ENCODE measurements at regions not wholly inside any gene's neighbourhood (a gene's known extent, or its start where the extent isn't known, plus 50 kb on each side); places are given as distances from the start of the nearest gene placed in this dataset.

DNA sequence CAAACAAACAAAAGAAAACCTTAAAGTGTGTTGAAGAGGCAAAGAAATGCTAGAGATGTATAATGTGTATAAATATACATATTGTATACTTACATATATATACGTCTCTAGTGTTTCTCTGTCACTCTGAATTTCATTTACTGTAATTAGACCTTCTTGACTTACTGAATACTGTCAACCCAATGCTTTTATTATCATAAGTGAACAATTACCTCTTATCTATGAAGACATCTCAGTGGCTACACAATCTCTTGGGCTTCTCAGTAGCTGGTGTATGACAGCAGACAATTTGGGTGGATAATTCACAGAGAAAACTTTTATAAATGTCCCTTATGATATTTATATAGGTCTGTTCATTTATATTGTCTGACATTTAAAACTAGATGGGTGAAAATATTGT lies 664.1 kb upstream of the ANO3 start:
- Mint-ChIP-seq H3K4me1 (no peaks in the 10 kb centered on the region), H3K36me3 (ENCODE audit: insufficient read depth) (no peaks in the 10 kb centered on the region), H3K27ac (ENCODE audit: low read depth) (no peak overlapping the region), H3K4me3 (no peak overlapping the region), H3K9me3 (peaks cover 32% of the 10 kb centered on the region), H3K27me3 (no peaks in the 10 kb centered on the region)
- no peak for DNase-seq (ENCODE audit: low spot score in 2 of 2)
- no peak for ATAC-seq (replicated peaks; ENCODE audit: extremely low read depth, poor library complexity, severe bottlenecking)

DNA sequence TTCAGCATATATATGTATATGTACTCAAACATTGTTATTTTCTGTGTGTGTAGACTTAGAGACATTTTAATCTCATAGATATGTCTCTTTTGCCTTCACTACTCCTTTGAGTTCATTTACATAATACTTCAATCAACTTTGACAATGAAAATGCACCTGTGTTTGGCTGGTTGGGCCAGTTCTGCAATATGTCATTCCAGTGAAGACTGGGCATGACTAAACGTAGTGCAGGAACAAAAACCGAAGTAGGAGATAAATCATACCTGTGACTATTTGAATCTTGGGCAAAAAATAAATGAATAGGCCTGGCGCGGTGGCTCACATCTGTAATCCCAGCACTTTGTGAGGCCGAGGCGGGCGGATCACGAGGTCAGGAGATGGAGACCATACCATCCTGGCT lies 640.0 kb upstream of the ANO3 start:
- Mint-ChIP-seq H3K9me3 (peaks cover 21% of the 10 kb centered on the region), H3K4me1 (no peaks in the 10 kb centered on the region), H3K27me3 (no peaks in the 10 kb centered on the region), H3K4me3 (no peak overlapping the region), H3K36me3 (ENCODE audit: insufficient read depth) (no peaks in the 10 kb centered on the region), H3K27ac (ENCODE audit: low read depth) (no peak overlapping the region)
- DNase-seq (ENCODE audit: low spot score in 2 of 2), result no peak
- ATAC-seq (replicated peaks; ENCODE audit: extremely low read depth, poor library complexity, severe bottlenecking), result no peak

DNA sequence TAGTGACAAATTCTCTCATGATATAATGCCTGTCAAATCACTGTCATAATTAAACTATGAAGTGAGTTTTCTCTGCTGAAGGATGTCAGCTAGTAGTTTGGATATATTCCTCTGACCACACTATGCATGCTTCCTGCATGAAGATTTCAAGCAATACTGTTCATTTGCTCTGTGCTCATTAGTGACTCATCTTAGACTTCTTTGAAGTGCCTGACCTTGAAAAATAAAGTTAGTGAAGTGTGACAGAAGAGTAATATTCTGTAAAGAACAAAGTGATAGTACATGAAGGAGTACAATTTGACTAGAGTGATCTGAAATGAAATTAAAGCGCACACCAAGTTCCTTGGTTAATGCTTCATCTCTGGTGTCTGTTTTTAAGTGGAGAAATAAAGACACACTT lies 629.5 kb upstream of the ANO3 start:
- Mint-ChIP-seq H3K27ac (ENCODE audit: low read depth) (no peak overlapping the region), H3K36me3 (ENCODE audit: insufficient read depth) (no peaks in the 10 kb centered on the region), H3K27me3 (no peaks in the 10 kb centered on the region), H3K4me3 (no peak overlapping the region), H3K4me1 (no peaks in the 10 kb centered on the region), H3K9me3 (peaks cover 14% of the 10 kb centered on the region)
- DNase-seq (ENCODE audit: low spot score in 2 of 2), result no peak
- ATAC-seq (replicated peaks; ENCODE audit: extremely low read depth, poor library complexity, severe bottlenecking), result no peak

DNA sequence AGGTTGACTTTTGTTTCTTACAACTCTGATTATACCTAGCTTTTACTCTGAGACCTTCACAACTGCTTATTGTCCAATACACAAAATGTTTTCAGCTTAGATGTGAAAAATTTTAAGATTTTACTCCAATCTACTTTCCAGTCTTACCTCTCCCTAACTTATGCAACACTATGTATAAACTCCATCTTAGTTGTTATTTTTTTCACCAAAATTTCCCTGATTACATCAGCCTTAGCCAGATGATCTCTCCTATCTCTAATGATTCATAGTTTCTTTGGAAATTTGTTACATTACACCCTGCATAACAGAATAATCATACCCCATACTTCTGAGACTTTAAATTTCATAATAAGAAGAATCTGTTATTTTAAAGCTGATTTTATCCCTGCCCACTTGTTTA lies 621.0 kb upstream of the ANO3 start:
- no peak overlapping the region for H3K27ac Mint-ChIP-seq (ENCODE audit: low read depth)
- ATAC-seq (replicated peaks; ENCODE audit: extremely low read depth, poor library complexity, severe bottlenecking) (no peak), DNase-seq (ENCODE audit: low spot score in 2 of 2) (no peak)
- no peak overlapping the region for H3K4me3 Mint-ChIP-seq
- H3K9me3 Mint-ChIP-seq, result peaks cover 28% of the 10 kb centered on the region
- H3K27me3 Mint-ChIP-seq, result no peaks in the 10 kb centered on the region
- H3K4me1 Mint-ChIP-seq, result no peaks in the 10 kb centered on the region
- H3K36me3 Mint-ChIP-seq (ENCODE audit: insufficient read depth), result no peaks in the 10 kb centered on the region

DNA sequence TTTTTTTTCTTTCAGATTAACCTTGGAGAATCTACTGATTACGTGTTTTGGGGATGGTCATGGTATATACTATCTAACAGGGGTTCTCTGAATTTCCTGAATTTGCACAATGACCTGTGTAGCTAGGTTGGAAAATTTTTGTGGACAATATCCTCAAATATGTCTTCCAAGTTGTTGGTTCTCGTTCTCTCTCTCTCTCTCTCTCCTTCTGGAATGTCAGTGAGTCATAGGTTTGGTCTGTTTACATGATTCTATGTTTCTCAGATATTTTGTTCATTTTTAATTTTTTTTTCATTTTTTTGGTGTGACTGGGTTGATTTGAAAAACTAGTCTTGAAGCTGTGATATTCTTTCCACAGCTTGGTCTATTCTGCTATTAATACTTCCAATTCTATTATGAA lies 604.0 kb upstream of the ANO3 start:
- DNase-seq (ENCODE audit: low spot score in 2 of 2) (no peak), ATAC-seq (replicated peaks; ENCODE audit: extremely low read depth, poor library complexity, severe bottlenecking) (no peak)
- H3K4me3 Mint-ChIP-seq, result no peak overlapping the region
- no peaks in the 10 kb centered on the region for H3K27me3 Mint-ChIP-seq
- H3K4me1 Mint-ChIP-seq, result no peaks in the 10 kb centered on the region
- H3K27ac Mint-ChIP-seq (ENCODE audit: low read depth), result no peak overlapping the region
- no peaks in the 10 kb centered on the region for H3K36me3 Mint-ChIP-seq (ENCODE audit: insufficient read depth)
- peaks cover 21% of the 10 kb centered on the region for H3K9me3 Mint-ChIP-seq

DNA sequence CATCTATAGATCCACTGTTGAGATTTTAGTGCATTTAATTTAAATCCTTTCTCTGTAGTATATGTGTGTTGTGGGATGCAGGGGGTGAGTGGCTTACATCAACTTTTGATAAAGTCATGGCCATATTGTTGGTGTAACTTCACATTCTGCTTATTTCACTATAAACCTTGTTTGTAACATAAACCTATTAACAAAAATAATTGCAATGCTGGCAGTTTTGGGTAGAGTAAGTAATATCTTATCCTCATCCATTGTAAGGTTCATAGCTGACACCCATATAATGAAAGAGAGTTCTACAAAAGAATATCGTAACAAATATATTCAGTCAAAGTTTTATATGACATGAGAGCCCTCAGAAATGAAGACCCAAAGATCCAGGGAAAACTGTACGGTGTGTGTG lies 601.7 kb upstream of the ANO3 start:
- DNase-seq (ENCODE audit: low spot score in 2 of 2), result no peak
- no peaks in the 10 kb centered on the region for H3K4me1 Mint-ChIP-seq
- H3K27me3 Mint-ChIP-seq, result no peaks in the 10 kb centered on the region
- no peak overlapping the region for H3K27ac Mint-ChIP-seq (ENCODE audit: low read depth)
- H3K36me3 Mint-ChIP-seq (ENCODE audit: insufficient read depth), result no peaks in the 10 kb centered on the region
- ATAC-seq (replicated peaks; ENCODE audit: extremely low read depth, poor library complexity, severe bottlenecking), result no peak
- peaks cover 15% of the 10 kb centered on the region for H3K9me3 Mint-ChIP-seq
- H3K4me3 Mint-ChIP-seq, result no peak overlapping the region

DNA sequence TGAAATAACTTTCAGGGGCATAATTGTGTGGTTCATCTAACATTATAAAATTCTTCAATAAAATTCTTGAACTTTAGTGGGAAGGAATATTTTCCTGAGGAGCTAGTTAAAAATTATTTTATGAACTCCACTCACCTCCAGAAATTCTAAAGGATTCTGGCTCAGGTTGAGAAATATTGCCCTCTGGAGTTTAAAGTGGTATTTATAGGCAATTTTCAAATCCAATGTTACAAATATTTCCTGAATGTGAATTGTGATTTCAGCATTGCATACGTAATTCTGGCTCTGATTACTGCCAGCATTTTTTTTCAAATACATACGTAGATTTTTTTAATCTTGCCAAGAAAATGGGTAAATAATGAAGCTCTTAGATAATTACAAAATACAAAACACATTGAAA lies 598.2 kb upstream of the ANO3 start:
- ATAC-seq (replicated peaks; ENCODE audit: extremely low read depth, poor library complexity, severe bottlenecking), result no peak
- no peaks in the 10 kb centered on the region for H3K36me3 Mint-ChIP-seq (ENCODE audit: insufficient read depth)

DNA sequence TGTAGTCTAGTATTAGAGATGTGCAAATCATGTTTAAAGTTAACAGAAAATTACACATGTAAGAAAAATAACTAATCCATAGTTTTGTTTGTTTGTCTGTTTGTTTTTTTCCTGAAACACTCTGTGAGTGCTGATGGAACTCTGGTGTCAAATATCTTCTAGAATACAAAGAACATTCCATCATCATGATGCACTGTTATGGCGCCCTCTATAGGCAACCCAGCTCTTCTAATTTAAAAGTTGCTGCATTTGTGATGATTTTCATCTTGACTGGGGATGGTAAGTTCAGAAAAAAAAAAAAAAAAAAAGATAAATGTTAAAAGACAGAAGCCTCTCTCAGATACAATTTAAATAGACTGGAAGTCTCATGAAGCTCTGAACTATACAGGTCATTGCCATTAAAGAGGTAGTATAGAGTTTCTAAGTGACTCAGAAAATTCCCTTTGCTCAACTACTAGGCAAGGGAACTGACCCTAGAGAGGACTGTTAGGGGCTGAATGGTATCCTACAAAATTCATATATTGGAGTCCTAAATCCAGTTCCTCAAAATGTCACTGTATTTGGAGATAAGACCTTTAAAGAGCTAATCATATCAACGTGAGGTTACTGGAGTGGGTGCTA lies 597.2 kb upstream of the ANO3 start:
- peaks cover 12% of the 10 kb centered on the region for H3K9me3 Mint-ChIP-seq
- no peaks in the 10 kb centered on the region for H3K27me3 Mint-ChIP-seq
- ATAC-seq (replicated peaks; ENCODE audit: extremely low read depth, poor library complexity, severe bottlenecking), result no peak
- DNase-seq (ENCODE audit: low spot score in 2 of 2), result no peak
- H3K36me3 Mint-ChIP-seq (ENCODE audit: insufficient read depth), result no peaks in the 10 kb centered on the region
- no peak overlapping the region for H3K4me3 Mint-ChIP-seq
- H3K4me1 Mint-ChIP-seq, result no peaks in the 10 kb centered on the region
- no peak overlapping the region for H3K27ac Mint-ChIP-seq (ENCODE audit: low read depth)

More for the DNA sequence above, 598.2 kb upstream of the ANO3 start:
- peaks cover 6% of the 10 kb centered on the region for H3K9me3 Mint-ChIP-seq
- no peak overlapping the region for H3K4me3 Mint-ChIP-seq
- H3K27me3 Mint-ChIP-seq, result no peaks in the 10 kb centered on the region
- H3K4me1 Mint-ChIP-seq, result no peaks in the 10 kb centered on the region
- no peak for DNase-seq (ENCODE audit: low spot score in 2 of 2)
- no peak overlapping the region for H3K27ac Mint-ChIP-seq (ENCODE audit: low read depth)

DNA sequence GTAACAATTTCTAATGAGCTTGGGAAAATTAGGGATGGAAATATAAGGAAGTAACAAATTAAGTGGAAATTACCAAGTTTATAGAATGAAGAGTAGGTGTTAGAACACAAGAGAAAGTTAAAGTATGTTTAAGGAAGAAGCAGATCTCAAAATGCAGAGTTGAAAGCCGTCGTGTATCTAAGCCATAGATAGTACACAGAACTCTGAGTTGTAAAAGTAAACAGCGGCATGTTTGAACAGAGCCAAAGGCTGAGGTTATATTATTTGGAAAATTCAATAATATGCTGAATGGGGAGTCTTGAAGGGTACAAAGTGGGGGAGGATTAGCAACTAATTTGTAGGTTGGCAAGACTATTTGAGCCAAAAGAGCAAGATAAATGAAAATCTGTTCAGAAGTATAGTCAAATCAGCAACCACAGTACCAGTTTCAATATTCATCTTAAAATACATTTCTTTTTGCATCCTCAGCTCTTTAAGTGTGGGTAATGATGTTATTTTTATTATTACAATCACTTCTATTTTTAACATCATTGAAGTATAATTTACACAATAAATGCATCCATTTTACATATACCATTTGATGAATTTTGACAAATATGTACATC lies 594.8 kb upstream of the ANO3 start:
- peaks cover 17% of the 10 kb centered on the region for H3K9me3 Mint-ChIP-seq
- H3K36me3 Mint-ChIP-seq (ENCODE audit: insufficient read depth), result no peaks in the 10 kb centered on the region
- no peaks in the 10 kb centered on the region for H3K4me1 Mint-ChIP-seq
- no peak for ATAC-seq (replicated peaks; ENCODE audit: extremely low read depth, poor library complexity, severe bottlenecking)
- H3K27ac Mint-ChIP-seq (ENCODE audit: low read depth), result no peak overlapping the region
- H3K4me3 Mint-ChIP-seq, result no peak overlapping the region
- H3K27me3 Mint-ChIP-seq, result no peaks in the 10 kb centered on the region
- no peak for DNase-seq (ENCODE audit: low spot score in 2 of 2)

DNA sequence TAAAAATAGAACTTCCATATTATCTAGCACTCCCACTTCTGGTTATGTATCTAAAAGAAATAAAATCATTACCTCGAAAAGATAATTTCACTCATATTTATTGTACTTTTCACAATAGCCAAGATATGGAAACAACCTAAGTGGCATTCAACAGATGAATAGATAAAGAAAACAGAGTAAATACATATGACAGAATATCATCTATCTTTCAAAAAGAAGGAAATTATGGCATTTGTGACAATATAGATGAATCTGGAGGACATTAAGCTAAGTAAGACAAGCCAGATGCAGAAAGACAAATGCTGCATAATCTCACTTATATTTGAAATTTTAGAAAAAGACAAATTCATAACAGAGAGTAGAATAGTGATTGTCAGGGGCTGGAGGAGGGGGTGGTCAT lies 590.0 kb upstream of the ANO3 start:
- Mint-ChIP-seq H3K36me3 (ENCODE audit: insufficient read depth) (no peaks in the 10 kb centered on the region), H3K4me1 (no peaks in the 10 kb centered on the region)
- ATAC-seq (replicated peaks; ENCODE audit: extremely low read depth, poor library complexity, severe bottlenecking), result no peak

DNA sequence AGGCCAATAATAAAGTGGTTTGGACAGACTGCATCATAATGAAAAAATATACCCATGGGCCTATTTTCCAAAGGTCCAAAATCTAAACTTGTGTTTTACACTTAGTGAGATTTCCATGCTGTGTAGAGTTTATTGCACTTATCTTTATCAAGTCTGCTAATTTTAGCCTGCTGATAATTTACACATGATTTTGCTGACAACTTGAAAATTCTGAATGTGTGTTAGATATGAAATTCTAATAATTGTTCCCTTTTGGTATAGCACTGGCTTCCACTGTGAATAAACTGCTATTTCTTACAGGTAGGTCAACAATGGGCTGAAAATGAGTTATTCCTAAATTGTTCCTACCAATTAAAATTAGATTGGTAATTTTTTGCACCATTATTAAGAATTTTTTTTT lies 589.1 kb upstream of the ANO3 start:
- H3K4me1 Mint-ChIP-seq, result no peaks in the 10 kb centered on the region
- ATAC-seq (replicated peaks; ENCODE audit: extremely low read depth, poor library complexity, severe bottlenecking) (no peak), DNase-seq (ENCODE audit: low spot score in 2 of 2) (no peak)
- no peak overlapping the region for H3K27ac Mint-ChIP-seq (ENCODE audit: low read depth)
- H3K4me3 Mint-ChIP-seq, result no peak overlapping the region
- H3K36me3 Mint-ChIP-seq (ENCODE audit: insufficient read depth), result no peaks in the 10 kb centered on the region
- H3K27me3 Mint-ChIP-seq, result no peaks in the 10 kb centered on the region
- H3K9me3 Mint-ChIP-seq, result peaks cover 11% of the 10 kb centered on the region

More for the DNA sequence above, 590.0 kb upstream of the ANO3 start:
- Mint-ChIP-seq H3K27me3 (no peaks in the 10 kb centered on the region), H3K9me3 (peaks cover 14% of the 10 kb centered on the region), H3K4me3 (no peak overlapping the region), H3K27ac (ENCODE audit: low read depth) (no peak overlapping the region)
- DNase-seq (ENCODE audit: low spot score in 2 of 2), result no peak

DNA sequence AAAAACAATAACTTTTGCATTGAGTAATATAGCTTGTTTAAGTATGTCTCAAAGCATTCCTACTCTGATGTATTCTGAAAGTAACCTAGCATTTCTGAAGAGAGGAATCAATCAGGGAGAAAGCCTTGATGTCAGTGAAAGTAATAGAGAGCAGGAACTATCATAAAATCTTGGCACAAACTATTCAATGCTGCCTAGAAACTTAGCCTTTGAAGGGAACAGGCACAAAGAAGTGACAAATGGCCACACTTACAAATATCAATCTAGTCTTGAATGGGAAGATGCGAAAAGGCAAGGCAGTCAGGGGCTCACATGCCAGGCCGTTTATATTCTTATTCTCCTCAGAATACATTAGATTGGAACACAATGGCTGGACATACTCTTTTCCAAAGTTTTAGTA lies 576.5 kb upstream of the ANO3 start:
- Mint-ChIP-seq H3K9me3 (peaks cover 31% of the 10 kb centered on the region), H3K27me3 (no peaks in the 10 kb centered on the region), H3K36me3 (ENCODE audit: insufficient read depth) (no peaks in the 10 kb centered on the region), H3K27ac (ENCODE audit: low read depth) (no peak overlapping the region), H3K4me1 (no peaks in the 10 kb centered on the region), H3K4me3 (no peak overlapping the region)
- DNase-seq (ENCODE audit: low spot score in 2 of 2) (no peak), ATAC-seq (replicated peaks; ENCODE audit: extremely low read depth, poor library complexity, severe bottlenecking) (no peak)

DNA sequence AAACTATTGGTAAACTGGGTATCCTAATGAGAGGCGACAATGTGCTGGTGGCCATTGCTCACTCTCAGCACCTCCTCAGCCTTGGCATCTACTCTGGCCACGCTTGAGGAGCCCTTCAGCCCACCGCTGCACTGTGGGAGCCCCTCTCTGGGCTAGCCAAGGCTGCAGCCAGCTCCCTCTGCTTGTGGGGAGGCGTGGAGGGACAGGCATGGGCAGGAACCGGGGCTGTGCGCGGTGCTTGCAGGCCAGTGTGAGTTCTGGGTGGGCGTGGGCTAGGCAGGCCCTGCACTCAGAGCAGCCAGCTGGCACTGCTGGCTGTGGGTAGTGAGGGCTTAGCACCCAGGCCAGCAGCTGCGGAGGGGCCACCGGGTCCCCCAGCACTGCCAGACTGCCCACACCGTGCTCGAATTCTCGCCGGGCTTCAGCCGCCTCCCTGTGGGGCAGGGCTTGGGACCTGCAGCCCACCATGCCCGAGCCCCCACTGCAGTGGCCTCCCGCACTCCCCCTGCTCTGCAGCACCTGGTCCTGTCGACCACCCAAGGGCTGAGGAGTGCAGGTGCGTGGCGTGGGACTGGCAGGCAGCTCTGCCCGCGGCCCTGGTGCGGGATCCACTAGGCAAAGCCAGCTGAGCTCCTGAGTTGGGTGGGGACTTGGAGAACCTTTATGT lies 575.9 kb upstream of the ANO3 start:
- ATAC-seq (replicated peaks; ENCODE audit: extremely low read depth, poor library complexity, severe bottlenecking) (no peak), DNase-seq (ENCODE audit: low spot score in 2 of 2) (no peak)
- no peak overlapping the region for H3K4me3 Mint-ChIP-seq
- H3K27ac Mint-ChIP-seq (ENCODE audit: low read depth), result no peak overlapping the region
- peaks cover 31% of the 10 kb centered on the region for H3K9me3 Mint-ChIP-seq
- no peaks in the 10 kb centered on the region for H3K4me1 Mint-ChIP-seq
- H3K36me3 Mint-ChIP-seq (ENCODE audit: insufficient read depth), result no peaks in the 10 kb centered on the region
- no peaks in the 10 kb centered on the region for H3K27me3 Mint-ChIP-seq
